ENCODE measurements at regions not wholly inside any gene's neighbourhood (a gene's known extent, or its start where the extent isn't known, plus 50 kb on each side); places are given as distances from the start of the nearest gene placed in this dataset.

- no peak overlapping the region for H3K4me2 ChIP-seq (ENCODE audit: low read length)
- H3K27ac ChIP-seq (ENCODE audit: low read length), result no peak overlapping the region
- no peaks in the 10 kb centered on the region for H3K79me2 ChIP-seq (replicated peaks; ENCODE audit: insufficient read depth, low read length)
- H3K9ac ChIP-seq (ENCODE audit: low read length), result no peak overlapping the region
- H3K9me3 ChIP-seq (ENCODE audit: low read length), result no peaks in the 10 kb centered on the region
- TF ChIP-seq RAD21 (conservative IDR thresholded peaks at IDR 0.05) (no peak), POLR2AphosphoS5 (IDR thresholded peaks at IDR 0.05) (no peak), SMC3 (conservative IDR thresholded peaks at IDR 0.05; ENCODE audit: poor library complexity) (no peak), EP300 (conservative IDR thresholded peaks at IDR 0.05; ENCODE audit: poor library complexity, severe bottlenecking) (no peak), MXI1 (conservative IDR thresholded peaks at IDR 0.05; ENCODE audit: poor library complexity, severe bottlenecking) (no peak), EZH2 (IDR thresholded peaks at IDR 0.05; ENCODE audit: borderline replicate concordance, insufficient read depth, low read length, poor library complexity, severe bottlenecking) (no peak), REST (IDR thresholded peaks at IDR 0.05; ENCODE audit: borderline replicate concordance) (no peak), TAF1 (IDR thresholded peaks at IDR 0.05; ENCODE audit: low read depth) (no peak), CTCF (IDR thresholded peaks at IDR 0.05; ENCODE audit: poor library complexity, severe bottlenecking) (no peak)
- no peaks in the 10 kb centered on the region for H3K27me3 ChIP-seq (ENCODE audit: insufficient read depth, low read depth, low read length)
- H2AFZ ChIP-seq (ENCODE audit: low read depth, low read length), result no peak overlapping the region
- H3K4me3 ChIP-seq (ENCODE audit: low read length), result no peak overlapping the region
- H3K9me2 ChIP-seq (ENCODE audit: insufficient read depth, low read length), result no peaks in the 10 kb centered on the region
- H3F3A ChIP-seq (ENCODE audit: insufficient read depth, low read length, poor library complexity, severe bottlenecking), result no peaks in the 10 kb centered on the region
- H3K36me3 ChIP-seq (ENCODE audit: insufficient read depth, low read length), result no peaks in the 10 kb centered on the region
- no peaks in the 10 kb centered on the region for H4K20me1 ChIP-seq (ENCODE audit: insufficient read depth)
These were observed 80.2 kb upstream of the CALM2 start for GRCh38 chr2:47256416-47257087.

- Histone ChIP-seq H3K9me2 (ENCODE audit: insufficient read depth, low read length) (no peaks in the 10 kb centered on the region), H3K4me2 (ENCODE audit: low read length) (no peak overlapping the region), H3F3A (ENCODE audit: insufficient read depth, low read length, poor library complexity, severe bottlenecking) (no peaks in the 10 kb centered on the region), H3K9me3 (ENCODE audit: low read length) (no peaks in the 10 kb centered on the region), H3K79me2 (replicated peaks; ENCODE audit: insufficient read depth, low read length) (no peaks in the 10 kb centered on the region), H2AFZ (ENCODE audit: low read depth, low read length) (no peak overlapping the region), H4K20me1 (ENCODE audit: insufficient read depth) (no peaks in the 10 kb centered on the region), H3K36me3 (ENCODE audit: insufficient read depth, low read length) (no peaks in the 10 kb centered on the region), H3K27ac (ENCODE audit: low read length) (no peak overlapping the region), H3K9ac (ENCODE audit: low read length) (no peak overlapping the region), H3K4me3 (ENCODE audit: low read length) (no peak overlapping the region), H3K27me3 (ENCODE audit: insufficient read depth, low read depth, low read length) (no peaks in the 10 kb centered on the region)
- TF ChIP-seq EZH2 (IDR thresholded peaks at IDR 0.05; ENCODE audit: borderline replicate concordance, insufficient read depth, low read length, poor library complexity, severe bottlenecking) (no peak), TAF1 (IDR thresholded peaks at IDR 0.05; ENCODE audit: low read depth) (no peak)
These were observed 79.5 kb upstream of the CALM2 start for GRCh38 chr2:47255794-47256193.

Data from neural cell (in vitro differentiated cells).